ENCODE measurements at regions not wholly inside any gene's neighbourhood (a gene's known extent, or its start where the extent isn't known, plus 50 kb on each side); places are given as distances from the start of the nearest gene placed in this dataset.
"Not testable (repeated sequence)": the region's sequence is repeated elsewhere in the genome, so short reads cannot be mapped to it uniquely, and the experiment has no call there.

GRCh38 chr21:9837946-9838737 is 683.2 kb upstream of the TPTE start:
- DNase-seq, result peak; percentile 89 to 95

GRCh38 chr21:9838738-9839642 is 682.4 kb upstream of the TPTE start:
- peak; percentile 82 to 86 for DNase-seq

- DNase-seq, result not testable (repeated sequence)
Observed at GRCh38 chr21:9844106-9844505, 677.3 kb upstream of the TPTE start.

- DNase-seq, result not testable (repeated sequence)
Observed at GRCh38 chr21:9847511-9847910, 673.9 kb upstream of the TPTE start.

- not testable (repeated sequence) for DNase-seq
Observed at GRCh38 chr21:9851166-9851565, 670.2 kb upstream of the TPTE start.

GRCh38 chr21:9851695-9852094 is 669.7 kb upstream of the TPTE start:
- DNase-seq, result not testable (repeated sequence)

GRCh38 chr21:9857563-9857962 is 663.8 kb upstream of the TPTE start:
- DNase-seq, result not testable (repeated sequence)

- DNase-seq, result not testable (repeated sequence)
Observed at GRCh38 chr21:9859865-9860264, 661.5 kb upstream of the TPTE start.

GRCh38 chr21:9862456-9862855 is 658.9 kb upstream of the TPTE start:
- not testable (repeated sequence) for DNase-seq

GRCh38 chr21:9867815-9868214 is 653.6 kb upstream of the TPTE start:
- DNase-seq, result not testable (repeated sequence)

- not testable (repeated sequence) for DNase-seq
Observed at GRCh38 chr21:9873096-9873495, 648.3 kb upstream of the TPTE start.

- not testable (repeated sequence) for DNase-seq
Observed at GRCh38 chr21:9874136-9874535, 647.2 kb upstream of the TPTE start.

- not testable (repeated sequence) for DNase-seq
Observed at GRCh38 chr21:9881430-9881829, 640.0 kb upstream of the TPTE start.

GRCh38 chr21:9883047-9883446 is 638.3 kb upstream of the TPTE start:
- DNase-seq, result not testable (repeated sequence)

GRCh38 chr21:9883571-9884282 is 637.7 kb upstream of the TPTE start:
- not testable (repeated sequence) for DNase-seq

- DNase-seq, result not testable (repeated sequence)
Observed at GRCh38 chr21:9888500-9888899, 632.9 kb upstream of the TPTE start.

- DNase-seq, result not testable (repeated sequence)
Observed at GRCh38 chr21:9903579-9903978, 617.8 kb upstream of the TPTE start.

GRCh38 chr21:9914135-9914534 is 607.2 kb upstream of the TPTE start:
- DNase-seq, result not testable (repeated sequence)

GRCh38 chr21:9919446-9919845 is 601.9 kb upstream of the TPTE start:
- not testable (repeated sequence) for DNase-seq

- DNase-seq, result not testable (repeated sequence)
Observed at GRCh38 chr21:9943639-9944038, 577.7 kb upstream of the TPTE start.

GRCh38 chr21:9946057-9946456 is 575.3 kb upstream of the TPTE start:
- DNase-seq, result not testable (repeated sequence)

GRCh38 chr21:9949510-9950289 is 571.7 kb upstream of the TPTE start:
- not testable (repeated sequence) for DNase-seq
